Lower leg skin (tissue), 3 donors: ENCODE measurements at regions not wholly inside any gene's neighbourhood (a gene's known extent, or its start where the extent isn't known, plus 50 kb on each side); places are given as distances from the start of the nearest gene placed in this dataset.

Experiments
- CTCF ChIP-seq, 3 donors: fragments of 450-650 bp; IDR thresholded peaks; one replicate each; pipeline ENCODE4 v1.5.1; 2016; ENCODE audit warnings: antibody characterized with exemption in 3 of 3, mild to moderate bottlenecking in 3 of 3, moderate library complexity in 2 of 3
- POLR2A ChIP-seq, 2 donors: fragments of 450-650 bp; IDR thresholded peaks; one replicate each; pipeline ENCODE4 v1.6.1; 2016 to 2017; ENCODE audit warnings: antibody characterized with exemption in 2 of 2, mild to moderate bottlenecking in 1 of 2, moderate library complexity in 1 of 2

GRCh38 chr18:38358805-38359657, 793.4 kb upstream of the CELF4 start:
- TF ChIP-seq CTCF (IDR thresholded peaks at IDR 0.05) (no peak), POLR2A (IDR thresholded peaks at IDR 0.05) (no peak)
